HG02885 (cell line): ENCODE measurements at regions not wholly inside any gene's neighbourhood (a gene's known extent, or its start where the extent isn't known, plus 50 kb on each side); places are given as distances from the start of the nearest gene placed in this dataset.
"Not testable (repeated sequence)": the region's sequence is repeated elsewhere in the genome, so short reads cannot be mapped to it uniquely, and the experiment has no call there.

Source experiments
- ATAC-seq: cut with Tn5 transposase; IDR thresholded peaks from one replicate; pipeline ENCODE4 v1.9.1; 2021; ENCODE audit warnings: mild to moderate bottlenecking; ENCODE audit not compliant: unreplicated experiment, poor library complexity

GRCh38 chrX:102784550-102784949 lies 64.0 kb downstream of the GPRASP3 start:
- no peak for ATAC-seq

GRCh38 chrX:102787283-102787682 lies 66.7 kb downstream of the GPRASP3 start:
- ATAC-seq: no peak

- no peak for ATAC-seq
Measured at GRCh38 chrX:102808336-102808735, 87.8 kb downstream of the GPRASP3 start.

GRCh38 chrX:102818269-102818668 lies 97.7 kb downstream of the GPRASP3 start:
- not testable (repeated sequence) for ATAC-seq

GRCh38 chrX:102832661-102833060 lies 104.4 kb upstream of the RAB40AL start:
- no peak for ATAC-seq

GRCh38 chrX:102833136-102833535 lies 103.9 kb upstream of the RAB40AL start:
- no peak for ATAC-seq

GRCh38 chrX:102835504-102836146 lies 101.4 kb upstream of the RAB40AL start:
- peak; percentile 56 for ATAC-seq

GRCh38 chrX:102837847-102838246 lies 99.2 kb upstream of the RAB40AL start:
- no peak for ATAC-seq

GRCh38 chrX:102840871-102841705 lies 96.0 kb upstream of the RAB40AL start:
- no peak for ATAC-seq

- no peak for ATAC-seq
Measured at GRCh38 chrX:102841706-102842003, 95.4 kb upstream of the RAB40AL start.

GRCh38 chrX:102845020-102845419 lies 92.1 kb upstream of the RAB40AL start:
- no peak for ATAC-seq

- ATAC-seq: no peak
Measured at GRCh38 chrX:102846544-102847236, 90.4 kb upstream of the RAB40AL start.

- no peak for ATAC-seq
Measured at GRCh38 chrX:102847362-102847761, 89.7 kb upstream of the RAB40AL start.

GRCh38 chrX:102849396-102849795 lies 87.7 kb upstream of the RAB40AL start:
- ATAC-seq: no peak

GRCh38 chrX:102858826-102859549 lies 78.1 kb upstream of the RAB40AL start:
- not testable (repeated sequence) for ATAC-seq

GRCh38 chrX:102859550-102859871 lies 77.6 kb upstream of the RAB40AL start:
- ATAC-seq: no peak

GRCh38 chrX:102860235-102860634 lies 76.8 kb upstream of the RAB40AL start:
- ATAC-seq: no peak

- peak; percentile 97 for ATAC-seq
Measured at GRCh38 chrX:102863735-102864134, 73.3 kb upstream of the RAB40AL start.

- no peak for ATAC-seq
Measured at GRCh38 chrX:102866981-102867656, 70.0 kb upstream of the RAB40AL start.

GRCh38 chrX:102883491-102883890 lies 53.6 kb upstream of the RAB40AL start:
- ATAC-seq: no peak
